ENCODE measurements at regions not wholly inside any gene's neighbourhood (a gene's known extent, or its start where the extent isn't known, plus 50 kb on each side); places are given as distances from the start of the nearest gene placed in this dataset.

DNA sequence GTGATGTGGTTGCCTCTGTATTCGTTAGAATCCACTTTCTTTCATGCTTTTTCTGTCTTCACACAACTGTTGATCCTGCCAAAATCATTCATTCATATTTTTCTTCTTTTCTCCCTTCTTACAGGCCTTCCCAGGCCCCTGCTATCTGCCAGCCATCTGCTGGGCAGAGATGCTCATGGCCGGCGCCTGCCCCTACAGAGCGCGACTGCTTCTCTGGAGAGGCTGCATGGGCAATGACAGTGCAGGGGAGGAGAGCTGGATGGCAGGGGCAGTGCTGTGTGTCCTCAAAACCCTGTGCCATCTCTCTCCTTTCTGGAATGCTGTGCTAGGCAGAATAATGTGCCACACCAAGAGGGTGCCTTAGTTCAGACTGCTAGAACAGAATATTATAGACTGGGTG, 125.2 kb downstream of the INHBB start:
- no peak overlapping the region for H3K23ac ChIP-seq (ENCODE audit: insufficient read length, low read depth, low read length)
- H3K27ac ChIP-seq (ENCODE audit: insufficient read length, low read depth, low read length) = no peak overlapping the region
- H2BK20ac ChIP-seq (ENCODE audit: low read depth, low read length, poor library complexity, severe bottlenecking) = no peak overlapping the region
- no peaks in the 10 kb centered on the region for H4K20me1 ChIP-seq (ENCODE audit: control insufficient read depth, insufficient read depth, insufficient read length)
- peaks cover 33% of the 10 kb centered on the region; the same call in 1 of the 2 replicates for H3K27me3 ChIP-seq (ENCODE audit: insufficient read depth, low read length)
- no peak overlapping the region for H2BK120ac ChIP-seq (ENCODE audit: low read depth, low read length, poor library complexity, severe bottlenecking)
- H3T11ph ChIP-seq (ENCODE audit: low read length) = no peak overlapping the region
- no peak overlapping the region for H3K18ac ChIP-seq (ENCODE audit: insufficient read length, low read depth, low read length)
- TF ChIP-seq, protein P1, sequence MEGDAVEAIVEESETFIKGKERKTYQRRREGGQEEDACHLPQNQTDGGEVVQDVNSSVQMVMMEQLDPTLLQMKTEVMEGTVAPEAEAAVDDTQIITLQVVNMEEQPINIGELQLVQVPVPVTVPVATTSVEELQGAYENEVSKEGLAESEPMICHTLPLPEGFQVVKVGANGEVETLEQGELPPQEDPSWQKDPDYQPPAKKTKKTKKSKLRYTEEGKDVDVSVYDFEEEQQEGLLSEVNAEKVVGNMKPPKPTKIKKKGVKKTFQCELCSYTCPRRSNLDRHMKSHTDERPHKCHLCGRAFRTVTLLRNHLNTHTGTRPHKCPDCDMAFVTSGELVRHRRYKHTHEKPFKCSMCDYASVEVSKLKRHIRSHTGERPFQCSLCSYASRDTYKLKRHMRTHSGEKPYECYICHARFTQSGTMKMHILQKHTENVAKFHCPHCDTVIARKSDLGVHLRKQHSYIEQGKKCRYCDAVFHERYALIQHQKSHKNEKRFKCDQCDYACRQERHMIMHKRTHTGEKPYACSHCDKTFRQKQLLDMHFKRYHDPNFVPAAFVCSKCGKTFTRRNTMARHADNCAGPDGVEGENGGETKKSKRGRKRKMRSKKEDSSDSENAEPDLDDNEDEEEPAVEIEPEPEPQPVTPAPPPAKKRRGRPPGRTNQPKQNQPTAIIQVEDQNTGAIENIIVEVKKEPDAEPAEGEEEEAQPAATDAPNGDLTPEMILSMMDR (conservative IDR thresholded peaks at IDR 0.05) = no peak
- H3K79me1 ChIP-seq (ENCODE audit: insufficient read depth, low read depth, low read length, poor library complexity, severe bottlenecking) = no peaks in the 10 kb centered on the region
- H2AFZ ChIP-seq (ENCODE audit: low read length) = no peak overlapping the region
- no peak overlapping the region for H3K56ac ChIP-seq (ENCODE audit: insufficient read length, low read depth, low read length)
- H2BK12ac ChIP-seq (ENCODE audit: insufficient read length, low read depth, low read length) = no peak overlapping the region
- no peak overlapping the region for H4K5ac ChIP-seq (ENCODE audit: insufficient read length, low read depth, low read length)
- Mint-ChIP-seq H3K4me1 (peaks cover 6% of the 10 kb centered on the region in 2 experiments), H3K9me3 (peaks cover 5 to 11% of the 10 kb centered on the region in 2 experiments; a peak in 4 of 5 replicates), H3K27ac (no peak overlapping the region), H3K4me3 (no peak overlapping the region), H3K27me3 (ENCODE audit: low read depth) (peaks cover 99% of the 10 kb centered on the region), H3K36me3 (ENCODE audit: insufficient read depth in 1 of 3, low read depth in 3 of 3) (no peaks in the 10 kb centered on the region; a peak in 1 of 7 replicates)
- DNase-seq = no peak
- H3K79me2 ChIP-seq (ENCODE audit: insufficient read depth, low read length) = no peaks in the 10 kb centered on the region
- no peak overlapping the region for H2BK15ac ChIP-seq (ENCODE audit: low read depth, low read length)
- no peak overlapping the region for H2AK5ac ChIP-seq (ENCODE audit: insufficient read length, low read length)
- no peaks in the 10 kb centered on the region for H3K9me3 ChIP-seq (ENCODE audit: control insufficient read depth, low read depth, low read length)
- no peak overlapping the region for H2BK5ac ChIP-seq (ENCODE audit: insufficient read length, low read length)
- no peak overlapping the region for H3K14ac ChIP-seq (ENCODE audit: insufficient read depth, low read length)
- H3K4me2 ChIP-seq (ENCODE audit: insufficient read depth, insufficient read length, low read length) = no peak overlapping the region
- H3K4ac ChIP-seq (ENCODE audit: low read depth, low read length) = no peak overlapping the region
- H4K8ac ChIP-seq (replicated peaks; ENCODE audit: insufficient read length, low read depth, low read length) = no peak overlapping the region
- WGBS (ENCODE audit: extremely low coverage, insufficient read length, low lambda C conversion rate) = no CpG with 5 or more reads among the region's 5 CpGs
- H3K4me1 ChIP-seq (ENCODE audit: insufficient read depth, low read length) = peaks cover 4% of the 10 kb centered on the region; the same call in 1 of the 2 replicates
- no peak overlapping the region for H4K91ac ChIP-seq (ENCODE audit: insufficient read length, low read depth, low read length)
- peaks cover 2% of the 10 kb centered on the region for H3K23me2 ChIP-seq (ENCODE audit: insufficient read length, low read depth, low read length, poor library complexity, severe bottlenecking)
- no peak overlapping the region for H3K9ac ChIP-seq (ENCODE audit: extremely low read depth, insufficient read length, low read length)

Data from H9 (cell line).